K562 (cell line): ENCODE measurements at regions not wholly inside any gene's neighbourhood (a gene's known extent, or its start where the extent isn't known, plus 50 kb on each side); places are given as distances from the start of the nearest gene placed in this dataset.

Experiments
- BHLHE40 ChIP-seq: IDR thresholded peaks from 2 replicates; pipeline ENCODE4 v1.6.1; 2011; ENCODE audit warnings: low read length, improper control_type of control experiment
- DNMT1 ChIP-seq: fragments of 450-650 bp; IDR thresholded peaks from 2 replicates; pipeline ENCODE4 v1.6.1; 2016; ENCODE audit warnings: antibody characterized with exemption, mild to moderate bottlenecking
- ELF1 ChIP-seq: fragments of 200-800 bp; sonication (Bioruptor generic); IDR thresholded peaks from 2 replicates; pipeline ENCODE4 v1.6.1; 2016; ENCODE audit warnings: missing genetic modification characterization, missing compliant biosample characterization
- EP300 ChIP-seq: IDR thresholded peaks from 2 replicates; pipeline ENCODE4 v1.6.1; 2012; ENCODE audit warnings: low read length, improper control_type of control experiment
- HDAC6 ChIP-seq: IDR thresholded peaks from 2 replicates; pipeline ENCODE4 v1.6.1; 2012; ENCODE audit warnings: low read depth, mild to moderate bottlenecking, control low read depth, inconsistent platforms, low read length, moderate library complexity
- JUND ChIP-seq, 2 experiments: IDR thresholded peaks; 2 replicates in 1 of 2; 3 replicates in 1 of 2; pipeline ENCODE4 v1.6.1; 2011; ENCODE audit warnings: borderline replicate concordance in 2 of 2, low read depth in 2 of 2, low read length in 2 of 2, improper control_type of control experiment in 1 of 2, missing biosample characterization in 1 of 2, missing genetic modification characterization in 1 of 2, missing genetic modification reagents in 1 of 2
- MAX ChIP-seq: sonication (generic); formaldehyde crosslinking; IDR thresholded peaks from 2 replicates; pipeline ENCODE4 v1.9.0; 2022; ENCODE audit warnings: mild to moderate bottlenecking, missing genetic modification reagents
- ZBTB26 ChIP-seq: fragments of 450-650 bp; formaldehyde crosslinking; IDR thresholded peaks from 2 replicates; pipeline ENCODE4 v1.4.0; 2022; ENCODE audit warnings: missing genetic modification characterization

GRCh38 chr6:21931641-21932335 is 338.2 kb downstream of the SOX4 start:
- TF ChIP-seq BHLHE40: no peak
- TF ChIP-seq DNMT1: no peak
- TF ChIP-seq JUND (IDR thresholded peaks at IDR 0.05; ENCODE audit: borderline replicate concordance, low read depth, low read length): no peak
- no peak for TF ChIP-seq JUND (tag; IDR thresholded peaks at IDR 0.05; ENCODE audit: borderline replicate concordance, low read depth, low read length)
- no peak for TF ChIP-seq ELF1 (tag)
- no peak for TF ChIP-seq MAX
- TF ChIP-seq ZBTB26 (CRISPR knock-in tag): no peak
- no peak for TF ChIP-seq EP300
- TF ChIP-seq HDAC6: no peak
